ENCODE measurements at regions not wholly inside any gene's neighbourhood (a gene's known extent, or its start where the extent isn't known, plus 50 kb on each side); places are given as distances from the start of the nearest gene placed in this dataset.

DNA sequence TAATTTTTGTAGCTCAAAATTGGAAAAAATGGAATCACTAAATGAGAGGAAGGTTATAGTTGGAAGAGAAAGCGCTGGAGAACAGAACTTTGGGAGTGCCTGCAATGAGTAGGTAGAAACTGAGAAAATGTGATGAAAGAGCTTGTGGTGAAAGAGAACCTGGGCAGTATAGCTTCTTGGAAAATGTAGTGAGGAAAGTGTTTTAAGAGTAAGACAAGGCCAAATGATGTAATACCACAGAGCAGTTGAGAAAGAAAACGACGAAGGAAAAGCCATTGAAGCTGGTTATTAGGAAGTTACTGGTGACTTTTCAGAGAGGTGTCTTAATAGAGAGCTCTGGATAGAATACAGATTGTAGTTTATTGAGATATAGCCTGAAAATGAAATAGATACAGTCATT is 255.3 kb downstream of the AEBP2 start:
- no peaks in the 10 kb centered on the region for H3K27me3 ChIP-seq (ENCODE audit: control insufficient read depth in 1 of 2, insufficient read depth in 2 of 2, low read length in 2 of 2)
- no peaks in the 10 kb centered on the region for H3K4me1 ChIP-seq (ENCODE audit: insufficient read depth, low read length)
- no peak overlapping the region for H3K9ac ChIP-seq (ENCODE audit: low read length)
- no peaks in the 10 kb centered on the region for H3K9me3 ChIP-seq (ENCODE audit: low read length)
- H3K27ac ChIP-seq (ENCODE audit: low read depth, low read length) = no peak overlapping the region
- H3K36me3 ChIP-seq (ENCODE audit: insufficient read depth, low read length) = no peaks in the 10 kb centered on the region
- no peak overlapping the region for H3K4me3 ChIP-seq (ENCODE audit: low read depth in 1 of 2, low read length in 2 of 2)

DNA sequence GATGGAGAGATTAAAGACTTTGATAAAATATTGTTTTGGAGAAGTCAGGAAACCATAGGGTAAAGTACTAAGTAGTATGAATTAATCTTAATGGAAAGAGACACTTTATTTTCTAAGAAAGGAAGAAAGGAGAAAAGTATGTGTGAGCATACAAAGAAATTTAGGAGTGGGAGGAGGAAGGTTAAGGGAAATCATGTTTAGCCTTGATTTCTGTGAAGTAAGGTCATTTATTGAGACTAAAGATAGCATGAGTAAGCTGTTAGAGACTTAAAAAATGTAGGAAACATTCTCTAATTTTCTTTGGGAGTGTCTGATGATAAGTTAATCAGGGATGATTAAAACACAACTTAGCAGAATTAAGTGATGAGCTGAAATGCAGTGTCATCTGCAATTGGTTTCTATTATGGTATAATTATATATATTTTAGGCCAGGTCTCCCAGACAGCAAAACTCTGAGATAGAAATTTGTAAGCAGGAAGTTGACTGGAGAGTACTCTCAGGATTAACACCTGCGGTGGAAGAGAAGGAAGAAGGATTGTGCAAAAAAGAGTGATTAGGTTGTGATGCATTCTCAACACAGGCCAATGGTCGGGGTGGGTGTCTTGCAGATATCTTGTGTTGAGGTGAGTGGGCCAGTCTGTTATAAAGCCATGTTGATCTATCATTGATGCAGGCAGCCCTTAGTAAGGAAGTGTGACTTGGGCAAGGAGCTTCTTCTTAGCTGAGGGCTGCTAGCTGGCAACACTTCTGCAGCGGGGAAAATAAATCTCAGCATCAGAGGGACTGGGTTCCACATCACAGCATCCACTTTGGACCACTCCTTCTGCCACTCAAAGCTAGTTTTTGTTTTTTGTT is 256.2 kb downstream of the AEBP2 start:
- no peak overlapping the region for H3K9ac ChIP-seq (ENCODE audit: low read length)
- no peaks in the 10 kb centered on the region for H3K4me1 ChIP-seq (ENCODE audit: insufficient read depth, low read length)
- no peaks in the 10 kb centered on the region for H3K27me3 ChIP-seq (ENCODE audit: control insufficient read depth in 1 of 2, insufficient read depth in 2 of 2, low read length in 2 of 2)
- H3K4me3 ChIP-seq (ENCODE audit: low read depth in 1 of 2, low read length in 2 of 2) = no peak overlapping the region
- no peak overlapping the region for H3K27ac ChIP-seq (ENCODE audit: low read depth, low read length)
- no peaks in the 10 kb centered on the region for H3K36me3 ChIP-seq (ENCODE audit: insufficient read depth, low read length)
- H3K9me3 ChIP-seq (ENCODE audit: low read length) = no peaks in the 10 kb centered on the region

DNA sequence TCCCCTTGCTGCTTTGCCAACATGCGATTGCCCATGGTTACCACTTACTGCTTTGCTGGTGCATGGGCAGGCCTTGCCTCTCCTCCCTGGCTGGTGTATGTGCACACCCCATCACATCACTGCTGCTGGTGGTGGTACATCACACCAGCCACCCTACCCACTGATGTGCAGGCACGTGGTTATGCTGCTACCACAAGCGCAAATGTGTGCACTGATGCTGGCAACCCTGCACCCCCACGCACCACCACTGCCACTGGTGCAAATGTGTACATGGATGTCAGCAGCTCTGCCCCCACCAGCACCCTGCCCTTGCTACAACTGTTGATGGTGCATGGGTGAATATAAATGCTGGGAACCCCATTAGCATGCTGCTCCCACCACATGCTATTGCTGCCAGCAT is 261.7 kb downstream of the AEBP2 start:
- no peaks in the 10 kb centered on the region for H3K4me1 ChIP-seq (ENCODE audit: insufficient read depth, low read length)
- no peaks in the 10 kb centered on the region for H3K9me3 ChIP-seq (ENCODE audit: low read length)
- H3K27ac ChIP-seq (ENCODE audit: low read depth, low read length) = no peak overlapping the region
- H3K4me3 ChIP-seq (ENCODE audit: low read depth in 1 of 2, low read length in 2 of 2) = no peak overlapping the region
- H3K9ac ChIP-seq (ENCODE audit: low read length) = no peak overlapping the region
- H3K36me3 ChIP-seq (ENCODE audit: insufficient read depth, low read length) = no peaks in the 10 kb centered on the region
- no peaks in the 10 kb centered on the region for H3K27me3 ChIP-seq (ENCODE audit: control insufficient read depth in 1 of 2, insufficient read depth in 2 of 2, low read length in 2 of 2)

DNA sequence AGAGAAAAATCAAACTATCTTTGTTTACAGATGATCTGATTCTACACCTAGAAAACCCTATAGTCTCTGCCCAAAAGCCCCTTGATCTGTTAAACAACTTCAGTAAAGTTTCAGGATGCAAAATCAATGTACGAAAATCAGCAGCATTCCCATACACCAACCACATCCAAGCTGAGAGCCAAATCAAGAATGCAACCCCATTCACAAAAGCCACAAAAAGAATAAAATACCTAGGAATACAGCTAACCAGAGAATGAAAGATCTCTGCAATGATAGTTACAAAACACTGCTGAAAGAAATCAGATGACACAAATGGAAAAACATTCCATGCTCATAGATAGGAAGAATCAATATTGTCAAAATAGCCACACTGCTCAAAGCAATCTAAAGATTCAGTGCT is 265.7 kb downstream of the AEBP2 start:
- no peak overlapping the region for H3K4me3 ChIP-seq (ENCODE audit: low read depth in 1 of 2, low read length in 2 of 2)
- no peaks in the 10 kb centered on the region for H3K27me3 ChIP-seq (ENCODE audit: control insufficient read depth in 1 of 2, insufficient read depth in 2 of 2, low read length in 2 of 2)
- H3K9ac ChIP-seq (ENCODE audit: low read length) = no peak overlapping the region
- H3K9me3 ChIP-seq (ENCODE audit: low read length) = no peaks in the 10 kb centered on the region
- no peak overlapping the region for H3K27ac ChIP-seq (ENCODE audit: low read depth, low read length)
- peaks cover 4% of the 10 kb centered on the region for H3K4me1 ChIP-seq (ENCODE audit: insufficient read depth, low read length)
- no peaks in the 10 kb centered on the region for H3K36me3 ChIP-seq (ENCODE audit: insufficient read depth, low read length)

DNA sequence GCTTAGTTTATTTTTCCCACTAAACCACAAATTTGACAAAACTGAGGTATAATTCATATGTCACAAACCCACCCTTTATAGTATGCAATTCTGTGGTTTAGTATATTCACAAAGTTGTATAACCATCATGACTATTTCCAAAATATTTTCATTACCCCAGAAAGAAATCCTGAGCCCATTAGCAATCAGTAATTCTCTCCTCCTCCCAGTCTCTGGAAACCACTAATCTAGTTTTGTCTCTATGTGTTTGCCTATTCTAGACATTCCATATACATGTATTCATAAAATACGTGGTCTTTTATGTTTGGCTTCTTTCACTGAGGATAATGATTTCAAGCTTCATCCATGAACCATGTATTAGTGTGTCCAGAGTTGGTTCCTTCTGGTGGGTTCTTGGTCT is 267.6 kb downstream of the AEBP2 start:
- Histone ChIP-seq H3K27me3 (ENCODE audit: control insufficient read depth in 1 of 2, insufficient read depth in 2 of 2, low read length in 2 of 2) (no peaks in the 10 kb centered on the region), H3K27ac (ENCODE audit: low read depth, low read length) (no peak overlapping the region), H3K4me3 (ENCODE audit: low read depth in 1 of 2, low read length in 2 of 2) (no peak overlapping the region), H3K4me1 (ENCODE audit: insufficient read depth, low read length) (peaks cover 18% of the 10 kb centered on the region), H3K9me3 (ENCODE audit: low read length) (no peaks in the 10 kb centered on the region), H3K9ac (ENCODE audit: low read length) (no peak overlapping the region), H3K36me3 (ENCODE audit: insufficient read depth, low read length) (no peaks in the 10 kb centered on the region)

DNA sequence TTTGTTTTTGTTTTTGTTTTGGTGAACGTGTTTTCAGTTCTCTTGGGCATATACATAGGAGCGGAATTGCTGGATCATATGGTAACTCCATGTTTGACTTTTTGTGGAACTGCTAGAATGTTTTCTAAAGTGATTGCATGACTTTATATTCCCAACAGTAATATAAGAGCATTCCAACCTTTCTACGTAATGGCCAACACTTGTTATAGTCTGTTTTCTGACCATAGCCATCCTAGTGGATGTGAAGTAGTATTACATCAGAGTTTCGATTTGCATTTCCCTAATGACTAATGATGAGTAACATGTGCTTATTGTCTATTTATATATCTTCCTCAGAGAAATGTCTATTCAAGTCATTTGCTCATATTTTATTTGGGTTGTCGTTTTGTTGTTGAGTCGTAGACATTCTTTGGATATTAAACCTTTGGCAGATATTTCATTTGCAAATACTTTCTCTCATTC is 268.7 kb downstream of the AEBP2 start:
- H3K27ac ChIP-seq (ENCODE audit: low read depth, low read length) = no peak overlapping the region
- no peaks in the 10 kb centered on the region for H3K27me3 ChIP-seq (ENCODE audit: control insufficient read depth in 1 of 2, insufficient read depth in 2 of 2, low read length in 2 of 2)
- no peak overlapping the region for H3K9ac ChIP-seq (ENCODE audit: low read length)
- no peak overlapping the region for H3K4me3 ChIP-seq (ENCODE audit: low read depth in 1 of 2, low read length in 2 of 2)
- no peaks in the 10 kb centered on the region for H3K9me3 ChIP-seq (ENCODE audit: low read length)
- H3K4me1 ChIP-seq (ENCODE audit: insufficient read depth, low read length) = peaks cover 18% of the 10 kb centered on the region
- H3K36me3 ChIP-seq (ENCODE audit: insufficient read depth, low read length) = no peaks in the 10 kb centered on the region

DNA sequence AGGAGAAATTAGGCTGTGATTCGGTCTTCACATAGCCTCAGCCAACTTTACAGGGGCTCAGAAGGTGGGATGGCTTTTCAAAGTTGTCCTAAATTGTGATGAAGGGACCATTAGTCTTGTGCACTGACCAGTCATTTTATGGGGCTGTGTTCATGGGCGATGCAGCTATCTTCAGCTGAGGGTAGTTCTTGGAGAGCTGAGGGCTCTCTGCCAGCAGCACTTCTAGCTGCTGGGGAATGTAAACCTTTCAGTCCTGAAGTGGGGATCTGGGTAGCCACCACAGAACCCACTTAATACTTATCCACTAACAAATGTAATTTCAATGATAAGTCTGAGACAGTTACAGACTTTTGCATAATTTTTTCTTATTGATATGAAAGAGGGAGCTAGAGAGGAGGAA is 270.6 kb downstream of the AEBP2 start:
- Histone ChIP-seq H3K4me3 (ENCODE audit: low read depth in 1 of 2, low read length in 2 of 2) (no peak overlapping the region), H3K27me3 (ENCODE audit: control insufficient read depth in 1 of 2, insufficient read depth in 2 of 2, low read length in 2 of 2) (no peaks in the 10 kb centered on the region), H3K36me3 (ENCODE audit: insufficient read depth, low read length) (no peaks in the 10 kb centered on the region), H3K4me1 (ENCODE audit: insufficient read depth, low read length) (peaks cover 18% of the 10 kb centered on the region), H3K9ac (ENCODE audit: low read length) (no peak overlapping the region), H3K9me3 (ENCODE audit: low read length) (no peaks in the 10 kb centered on the region), H3K27ac (ENCODE audit: low read depth, low read length) (no peak overlapping the region)

DNA sequence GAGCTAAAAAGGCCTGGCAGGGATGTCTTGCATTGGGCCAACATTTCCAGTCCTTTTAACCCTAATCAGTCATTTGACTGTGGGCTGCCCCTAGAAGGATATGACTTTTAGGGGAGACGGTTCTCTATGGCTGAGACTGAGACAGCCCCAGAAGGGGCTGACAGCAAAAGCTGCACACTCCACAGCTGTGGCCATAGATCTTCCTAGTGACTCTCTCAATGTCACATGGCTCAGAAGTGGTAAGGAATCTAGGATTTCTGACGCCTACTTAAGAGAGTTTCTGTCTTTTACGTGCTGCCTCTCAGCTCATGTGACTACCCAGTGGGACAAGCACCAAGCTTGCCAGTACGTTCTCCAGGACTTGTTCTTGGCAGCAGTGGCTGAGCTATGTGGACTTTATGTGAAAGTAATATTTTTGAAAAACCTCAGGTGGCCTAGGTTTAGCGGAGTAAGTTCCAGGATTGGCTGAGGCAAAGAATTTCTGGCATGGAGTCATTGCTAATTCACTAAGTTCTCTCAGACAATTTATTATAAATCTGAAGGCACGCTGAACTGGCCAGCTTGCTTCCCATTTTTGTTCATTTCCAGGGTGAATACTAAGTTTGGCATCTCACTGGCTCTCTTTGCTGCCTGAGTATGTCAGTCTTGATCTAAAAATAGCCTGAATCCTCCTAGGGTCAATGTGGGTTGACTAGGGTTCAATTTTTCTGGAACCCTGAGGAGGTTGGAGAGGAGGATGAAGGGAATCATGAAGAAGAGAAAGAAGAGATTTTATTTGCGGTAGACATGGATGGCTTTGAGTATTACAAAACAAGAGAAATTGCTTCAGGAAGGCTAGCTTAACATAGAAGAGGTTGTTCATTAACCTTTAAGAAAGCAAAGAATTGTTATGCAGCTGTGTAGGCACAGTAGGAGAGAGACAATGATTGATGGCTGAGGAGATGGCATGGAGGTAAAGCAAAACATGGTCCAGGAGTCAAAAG is 271.8 kb downstream of the AEBP2 start:
- H3K4me1 ChIP-seq (ENCODE audit: insufficient read depth, low read length) = peaks cover 18% of the 10 kb centered on the region
- H3K4me3 ChIP-seq (ENCODE audit: low read depth in 1 of 2, low read length in 2 of 2) = no peak overlapping the region
- H3K36me3 ChIP-seq (ENCODE audit: insufficient read depth, low read length) = no peaks in the 10 kb centered on the region
- no peaks in the 10 kb centered on the region for H3K9me3 ChIP-seq (ENCODE audit: low read length)
- peak overlapping the region; percentile 48 for H3K27ac ChIP-seq (ENCODE audit: low read depth, low read length)
- H3K9ac ChIP-seq (ENCODE audit: low read length) = no peak overlapping the region
- no peaks in the 10 kb centered on the region for H3K27me3 ChIP-seq (ENCODE audit: control insufficient read depth in 1 of 2, insufficient read depth in 2 of 2, low read length in 2 of 2)

DNA sequence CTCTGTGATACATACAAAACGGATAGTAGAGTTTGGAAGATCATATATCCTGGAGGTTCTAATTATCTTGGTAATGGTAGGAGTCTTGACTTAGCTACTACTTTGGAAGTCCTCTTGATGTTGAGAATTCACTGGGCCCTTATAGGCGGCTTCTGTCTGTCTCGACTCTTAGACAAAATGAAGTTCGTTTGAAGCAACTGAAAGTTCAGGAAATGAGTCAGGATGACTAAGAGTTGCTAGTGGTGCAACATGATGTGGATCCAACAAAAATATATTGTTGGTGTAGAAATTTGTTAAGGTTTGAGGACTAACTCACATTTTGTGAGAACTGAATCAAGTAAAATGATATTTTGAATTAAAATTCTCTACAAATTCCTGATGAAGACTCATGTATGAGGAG is 272.7 kb downstream of the AEBP2 start:
- no peak overlapping the region for H3K4me3 ChIP-seq (ENCODE audit: low read depth in 1 of 2, low read length in 2 of 2)
- H3K9ac ChIP-seq (ENCODE audit: low read length) = no peak overlapping the region
- H3K36me3 ChIP-seq (ENCODE audit: insufficient read depth, low read length) = no peaks in the 10 kb centered on the region
- peaks cover 18% of the 10 kb centered on the region for H3K4me1 ChIP-seq (ENCODE audit: insufficient read depth, low read length)
- H3K9me3 ChIP-seq (ENCODE audit: low read length) = no peaks in the 10 kb centered on the region
- H3K27me3 ChIP-seq (ENCODE audit: control insufficient read depth in 1 of 2, insufficient read depth in 2 of 2, low read length in 2 of 2) = no peaks in the 10 kb centered on the region
- H3K27ac ChIP-seq (ENCODE audit: low read depth, low read length) = peak overlapping the region; percentile 30

DNA sequence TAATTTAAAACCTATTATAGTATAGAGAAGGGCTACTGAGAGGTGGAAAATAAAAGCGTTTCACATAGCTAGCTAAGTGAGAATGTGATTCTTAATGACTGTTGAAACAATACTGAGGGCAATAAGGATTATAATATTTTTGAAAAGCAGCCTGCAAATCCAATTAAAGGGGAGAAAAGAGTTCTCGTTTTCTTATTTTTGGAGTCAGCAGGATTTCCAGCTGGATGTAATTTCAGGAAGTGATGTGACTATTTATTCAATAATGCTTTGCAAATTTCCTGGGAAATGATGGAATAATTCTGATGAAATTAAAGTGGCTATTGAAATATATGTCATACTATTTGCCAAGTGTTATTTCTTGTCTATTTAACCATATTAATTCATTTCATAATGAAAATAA is 279.1 kb downstream of the AEBP2 start:
- Histone ChIP-seq H3K27me3 (ENCODE audit: control insufficient read depth in 1 of 2, insufficient read depth in 2 of 2, low read length in 2 of 2) (no peaks in the 10 kb centered on the region), H3K4me3 (ENCODE audit: low read depth in 1 of 2, low read length in 2 of 2) (no peak overlapping the region), H3K4me1 (ENCODE audit: insufficient read depth, low read length) (no peaks in the 10 kb centered on the region), H3K9ac (ENCODE audit: low read length) (no peak overlapping the region), H3K9me3 (ENCODE audit: low read length) (no peaks in the 10 kb centered on the region), H3K27ac (ENCODE audit: low read depth, low read length) (no peak overlapping the region), H3K36me3 (ENCODE audit: insufficient read depth, low read length) (no peaks in the 10 kb centered on the region)

DNA sequence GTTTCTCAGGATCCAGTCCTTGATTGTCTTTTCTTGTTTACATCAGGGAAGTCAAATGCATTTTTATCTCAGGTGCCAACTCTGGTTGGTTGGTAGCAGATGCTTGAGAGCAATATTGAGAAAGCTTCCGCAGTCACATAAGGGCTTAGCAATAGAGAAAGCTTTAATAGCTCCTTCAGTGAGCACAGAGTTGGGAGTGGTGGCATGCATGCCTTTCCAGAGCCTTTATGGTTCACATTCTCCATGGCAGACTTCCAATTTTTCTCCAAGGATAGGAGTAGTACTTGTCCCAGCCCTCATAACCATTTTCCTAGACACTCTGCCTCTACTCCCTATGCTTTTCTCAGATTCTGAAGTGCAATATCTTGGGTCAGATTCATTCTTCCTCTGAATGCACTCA is 280.4 kb downstream of the AEBP2 start:
- H3K4me3 ChIP-seq (ENCODE audit: low read depth in 1 of 2, low read length in 2 of 2) = no peak overlapping the region
- H3K9ac ChIP-seq (ENCODE audit: low read length) = no peak overlapping the region
- no peaks in the 10 kb centered on the region for H3K36me3 ChIP-seq (ENCODE audit: insufficient read depth, low read length)
- H3K4me1 ChIP-seq (ENCODE audit: insufficient read depth, low read length) = no peaks in the 10 kb centered on the region
- no peak overlapping the region for H3K27ac ChIP-seq (ENCODE audit: low read depth, low read length)
- no peaks in the 10 kb centered on the region for H3K9me3 ChIP-seq (ENCODE audit: low read length)
- no peaks in the 10 kb centered on the region for H3K27me3 ChIP-seq (ENCODE audit: control insufficient read depth in 1 of 2, insufficient read depth in 2 of 2, low read length in 2 of 2)

All from muscle layer of colon (tissue), 2 donors.